KBM-7 (cell line): ENCODE measurements at regions not wholly inside any gene's neighbourhood (a gene's known extent, or its start where the extent isn't known, plus 50 kb on each side); places are given as distances from the start of the nearest gene placed in this dataset.

Experiments
- DNase-seq: peaks from one replicate; pipeline ENCODE4 v3.0.0-alpha.2; 2015
- in situ Hi-C: fragments of 300-500 bp; cut with MboI; formaldehyde crosslinking; loops from 2 replicates; pipeline ENCODE4 v1.14.3; 2020; ENCODE audit warnings: low sequenced_read_pairs, low pct_unique_long_range_greater_than_20kb, mixed read lengths

GRCh38 chr5:125011947-125012346 lies 265.5 kb upstream of the ZNF608 start:
- no peak for DNase-seq
- in situ Hi-C loops: no loop called here

GRCh38 chr5:125012727-125013451 lies 266.4 kb upstream of the ZNF608 start:
- in situ Hi-C loops: no loop called here
- no peak for DNase-seq

DNA sequence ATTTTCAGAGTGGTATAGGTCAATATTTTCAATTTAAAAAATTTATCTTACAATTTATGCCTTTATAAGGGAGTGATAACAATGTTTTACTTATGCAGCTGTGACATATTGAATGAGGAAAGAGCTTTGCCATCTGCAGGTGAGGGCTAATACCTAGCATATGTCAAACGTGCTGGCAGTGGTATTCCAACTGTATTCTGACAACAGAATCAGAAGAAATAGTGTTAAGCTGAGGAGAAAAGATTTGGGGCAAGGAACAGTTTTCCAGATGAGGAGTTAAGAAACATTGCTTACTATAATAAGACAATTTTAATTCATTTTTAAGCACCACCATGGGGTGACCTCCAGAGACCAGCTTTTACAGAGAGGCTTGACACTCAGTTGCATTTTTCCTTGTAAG lies 267.8 kb upstream of the ZNF608 start:
- in situ Hi-C loops: no loop called here
- DNase-seq: no peak

- DNase-seq: no peak
- in situ Hi-C loops: no loop called here
Observed at GRCh38 chr5:125017796-125018195, 271.4 kb upstream of the ZNF608 start.

DNA sequence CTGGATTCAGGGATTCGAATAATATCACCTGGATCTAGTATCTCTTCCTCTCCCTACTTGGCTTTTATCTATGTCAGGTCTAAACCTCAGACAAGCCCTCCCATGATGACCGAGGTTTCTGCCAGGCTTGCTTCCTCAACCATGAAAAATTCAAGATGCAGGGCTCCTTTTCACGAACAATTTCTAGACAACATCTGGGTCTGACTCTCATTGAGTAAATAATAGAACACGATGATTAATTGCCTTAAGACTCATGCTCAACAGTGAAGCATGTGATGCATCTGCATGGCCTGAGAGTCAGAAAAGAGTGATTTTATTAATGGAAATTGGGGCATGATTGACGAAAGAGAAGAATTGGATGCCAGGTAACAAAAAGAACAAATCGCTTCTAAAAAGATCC lies 277.2 kb upstream of the ZNF608 start:
- no peak for DNase-seq
- in situ Hi-C loops: no loop called here

DNA sequence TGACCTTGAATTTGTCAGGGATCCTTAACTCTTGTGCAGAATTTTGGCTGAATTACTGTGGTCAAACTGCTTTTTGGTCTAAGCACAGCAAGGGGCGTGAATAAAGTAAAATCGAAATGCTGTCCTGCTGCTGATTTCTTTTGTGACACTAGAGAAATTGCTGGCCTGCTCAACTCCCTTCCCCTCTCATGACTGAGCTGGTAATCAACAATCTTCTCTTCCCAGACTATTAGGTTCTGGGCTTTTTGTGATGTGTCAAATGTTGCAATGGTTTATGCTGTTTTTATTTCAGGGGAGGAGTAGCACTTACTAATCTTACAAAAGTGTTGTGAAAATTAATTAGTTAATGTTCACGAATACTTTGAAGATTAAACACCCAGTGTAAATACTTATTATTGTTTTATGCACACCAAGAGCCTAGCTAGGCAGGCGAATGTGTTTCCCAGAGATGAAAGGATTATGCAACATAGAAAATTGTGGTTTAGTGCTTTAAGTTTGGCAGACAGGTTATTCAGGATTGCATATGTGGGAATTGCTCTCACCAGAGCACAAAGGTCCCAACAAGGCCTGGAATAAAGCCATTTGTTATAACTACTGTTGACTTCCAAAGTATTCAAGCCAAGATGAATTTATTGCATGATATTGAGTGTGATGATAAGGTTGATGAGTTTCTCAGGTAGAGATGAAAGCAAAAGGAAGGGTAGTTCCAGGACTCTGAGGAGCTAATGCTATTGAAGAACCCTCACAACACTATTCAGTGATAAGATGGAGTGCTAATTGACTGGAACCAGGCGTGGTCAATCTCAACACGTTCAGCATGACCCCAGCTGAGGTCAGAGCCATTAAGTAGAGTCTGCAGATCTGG lies 280.7 kb upstream of the ZNF608 start:
- in situ Hi-C loops: no loop called here
- no peak for DNase-seq

- no peak for DNase-seq
- in situ Hi-C loops: no loop called here
Observed at GRCh38 chr5:125032286-125032685, 285.8 kb upstream of the ZNF608 start.

DNA sequence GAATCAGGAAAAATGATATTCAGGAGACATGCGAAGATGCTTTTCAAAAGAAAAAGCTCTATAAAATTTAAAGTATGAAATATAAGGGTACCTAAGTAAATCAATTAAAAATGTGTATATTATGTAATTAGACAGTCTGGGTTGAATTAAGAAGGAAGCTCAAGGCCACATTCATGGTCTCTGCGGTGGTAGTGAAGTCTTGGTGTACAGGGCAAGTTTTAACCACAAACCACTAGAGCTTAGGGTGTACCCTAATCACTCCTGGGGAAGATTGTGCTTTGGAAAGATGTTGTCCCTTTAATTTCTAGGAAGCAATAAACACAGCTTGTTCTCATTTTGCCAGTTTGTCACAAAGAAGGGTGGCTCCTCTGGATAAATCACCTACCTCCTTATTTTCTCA lies 287.2 kb upstream of the ZNF608 start:
- in situ Hi-C loops: no loop called here
- no peak for DNase-seq

GRCh38 chr5:125034331-125034730 lies 287.9 kb upstream of the ZNF608 start:
- DNase-seq: no peak
- in situ Hi-C loops: no loop called here

DNA sequence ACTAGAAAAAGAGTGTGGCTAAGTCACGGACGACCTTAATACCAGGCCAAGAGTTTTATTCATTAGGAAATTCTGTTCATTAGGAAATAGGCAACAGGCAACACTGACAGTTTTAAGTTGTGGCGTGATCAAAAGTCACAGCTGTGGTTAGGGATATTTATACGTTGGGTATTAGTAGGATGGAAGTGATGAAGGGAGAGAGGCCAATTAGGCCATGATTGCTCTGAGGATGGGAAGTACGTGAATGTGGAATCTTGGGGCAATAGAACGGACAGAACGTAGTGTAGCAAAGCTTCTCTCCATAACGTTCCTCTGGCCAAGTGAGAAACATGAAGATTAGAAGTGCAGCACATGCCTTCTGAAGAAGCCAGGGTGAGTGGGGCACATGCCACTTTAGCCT lies 290.1 kb upstream of the ZNF608 start:
- in situ Hi-C loops: no loop called here
- no peak for DNase-seq

- DNase-seq: no peak
- in situ Hi-C loops: no loop called here
Observed at GRCh38 chr5:125037020-125037419, 290.6 kb upstream of the ZNF608 start.

DNA sequence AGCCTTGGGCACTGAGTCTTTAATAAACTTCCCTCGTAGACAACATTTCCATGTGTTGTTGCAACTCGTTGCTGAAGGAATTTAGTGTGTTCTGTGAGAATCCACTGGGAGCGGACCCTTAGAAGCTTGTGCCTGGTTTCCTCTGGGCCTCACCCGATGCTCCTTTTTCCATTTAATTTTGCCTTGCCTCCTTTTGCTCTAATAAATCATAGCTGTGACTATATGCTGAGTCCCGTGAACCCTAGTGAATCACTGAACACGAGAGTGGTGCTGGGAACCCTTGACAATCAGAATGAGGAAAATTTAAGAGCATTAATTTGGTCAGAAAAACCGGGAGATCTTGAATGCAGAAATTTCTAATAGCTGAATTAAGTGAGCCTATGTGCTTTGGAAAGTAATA lies 291.1 kb upstream of the ZNF608 start:
- DNase-seq: no peak
- in situ Hi-C loops: no loop called here

- DNase-seq: no peak
- in situ Hi-C loops: no loop called here
Observed at GRCh38 chr5:125038477-125038876, 292.0 kb upstream of the ZNF608 start.

DNA sequence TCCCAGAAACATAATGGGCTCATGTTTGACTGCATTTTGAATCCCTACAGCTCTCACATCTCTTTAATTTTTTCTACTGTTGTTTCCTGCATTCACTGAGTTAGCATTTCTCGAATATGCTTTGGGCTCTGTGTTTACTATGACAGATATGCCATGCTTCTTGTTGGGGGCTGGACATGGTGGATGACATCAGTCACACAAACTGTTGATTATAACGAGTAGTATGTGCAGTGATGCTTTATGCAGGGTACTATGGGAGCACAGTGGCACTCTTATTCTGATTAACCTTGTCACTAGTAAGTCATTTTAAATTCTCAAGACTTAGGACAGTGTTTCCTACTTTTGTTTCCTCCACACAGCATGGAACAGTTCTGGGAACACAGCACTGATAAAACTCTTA lies 295.4 kb upstream of the ZNF608 start:
- no peak for DNase-seq
- in situ Hi-C loops: no loop called here

DNA sequence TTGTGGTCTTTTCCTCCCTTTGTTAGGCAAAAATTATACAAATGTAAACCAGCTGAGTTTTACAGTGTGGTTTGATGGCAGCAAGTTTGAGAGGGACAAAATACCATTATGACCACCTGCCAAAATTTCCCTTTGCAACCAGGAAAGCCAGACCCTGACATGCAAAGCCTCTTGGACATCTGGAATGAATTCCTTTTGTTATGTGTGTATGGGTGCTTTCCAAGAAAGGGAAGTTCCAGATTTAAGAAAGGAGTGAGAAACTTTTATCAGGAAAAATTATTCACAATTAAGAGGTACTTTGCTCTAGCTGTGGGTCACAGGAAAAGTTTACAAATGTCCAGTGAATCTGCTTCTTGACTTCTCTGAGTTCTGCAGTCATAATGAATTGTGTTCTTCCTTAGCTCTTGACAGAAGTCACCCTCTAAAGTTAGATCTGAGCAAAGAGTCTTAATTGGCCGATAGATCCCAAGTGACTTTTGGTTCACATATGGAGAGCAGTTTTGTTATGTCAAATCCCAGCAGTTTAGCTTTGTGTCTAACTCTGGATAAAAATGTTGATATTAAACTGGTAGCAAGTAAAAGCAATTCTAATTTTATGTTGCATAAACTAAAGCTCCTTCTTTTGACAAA lies 295.9 kb upstream of the ZNF608 start:
- in situ Hi-C loops: no loop called here
- DNase-seq: no peak

GRCh38 chr5:125043781-125044391 lies 297.4 kb upstream of the ZNF608 start:
- DNase-seq: no peak
- in situ Hi-C loops: no loop called here

DNA sequence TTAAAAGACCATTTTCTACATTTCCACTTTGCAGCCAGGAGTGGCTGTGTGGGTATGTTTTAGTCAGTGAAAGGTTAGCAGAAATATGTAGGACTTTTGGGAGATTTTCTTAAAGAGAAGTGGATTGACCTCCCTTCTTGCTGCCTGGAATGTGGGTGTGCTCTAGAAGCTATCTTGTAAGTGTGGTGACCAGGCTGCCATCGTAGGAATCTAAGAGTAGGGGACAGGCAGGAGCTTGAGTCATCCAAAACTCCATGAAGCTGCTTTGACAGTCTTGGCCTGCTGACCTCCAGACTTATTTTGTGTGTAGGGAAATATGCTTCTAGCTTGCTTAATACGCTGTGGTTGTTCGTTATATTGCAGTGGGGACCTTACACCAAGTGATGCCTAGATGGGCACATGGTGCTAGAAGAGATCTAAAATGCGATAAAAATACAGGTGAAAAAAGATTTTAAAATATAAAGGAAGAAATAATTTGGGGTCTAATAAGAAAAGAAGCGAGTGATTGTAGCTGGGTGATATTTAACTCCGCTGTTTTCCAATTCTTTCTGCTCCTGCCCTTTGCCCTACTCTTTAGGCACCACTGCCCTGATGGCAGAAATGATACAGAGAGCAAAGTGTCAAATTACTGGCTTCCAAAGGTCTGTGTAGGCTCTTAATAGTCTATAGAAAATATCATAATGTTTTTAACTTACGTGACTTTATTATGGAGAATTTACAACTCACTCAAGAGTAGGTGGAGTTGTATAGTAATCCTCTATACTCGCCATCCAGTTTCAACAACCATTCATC lies 298.2 kb upstream of the ZNF608 start:
- DNase-seq: no peak
- in situ Hi-C loops: no loop called here

DNA sequence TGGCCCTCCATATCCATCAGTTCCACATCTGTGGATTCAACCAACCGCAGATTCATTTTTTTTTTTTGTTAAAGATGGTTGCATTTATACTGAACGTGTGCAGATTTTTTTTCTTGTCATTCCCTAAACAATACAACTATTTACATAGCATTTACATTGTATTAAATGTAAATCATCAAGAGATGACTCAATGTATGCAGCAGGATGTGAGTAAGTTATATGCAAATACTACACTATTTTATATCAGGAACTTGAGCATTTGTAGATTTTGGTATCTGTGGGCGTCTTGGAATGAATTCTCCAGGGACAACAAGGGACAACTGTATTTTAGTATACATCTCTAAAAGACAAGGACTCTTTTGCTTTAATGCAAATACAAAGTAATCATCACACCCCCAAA lies 299.2 kb upstream of the ZNF608 start:
- no peak for DNase-seq
- in situ Hi-C loops: no loop called here

DNA sequence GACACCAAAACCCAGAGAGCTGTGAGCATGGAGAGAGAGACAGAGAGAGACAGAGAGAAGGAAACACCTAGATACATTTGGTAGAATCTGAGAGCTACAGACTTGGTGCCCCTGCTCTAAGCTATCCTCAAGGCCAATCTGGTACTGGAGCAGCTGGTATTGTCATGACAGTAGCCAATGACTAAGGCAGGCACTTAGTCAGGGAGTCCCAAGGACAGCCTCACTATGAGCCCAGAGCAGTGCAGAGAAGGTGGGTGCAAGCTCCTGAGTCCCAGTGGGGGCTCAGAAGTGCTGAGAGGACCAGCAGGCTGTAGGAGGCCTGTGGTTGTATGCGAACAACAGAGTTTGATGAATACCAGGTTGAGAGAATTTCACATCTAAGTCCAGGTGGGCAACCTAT lies 300.4 kb upstream of the ZNF608 start:
- no peak for DNase-seq

More for the DNA sequence above, 300.4 kb upstream of the ZNF608 start:
- in situ Hi-C loops: no loop called here
